GM23338 (cell line): ENCODE measurements at regions not wholly inside any gene's neighbourhood (a gene's known extent, or its start where the extent isn't known, plus 50 kb on each side); places are given as distances from the start of the nearest gene placed in this dataset.

Source experiments
- ATAC-seq: fragments of 200-7000 bp; cut with Tn5 transposase; 3 replicates; pipeline ENCODE4 v1.9.1; 2020
- DNase-seq: peaks from one replicate; pipeline ENCODE4 v3.0.0-alpha.2; 2015; ENCODE audit warnings: low spot score
- H2AFZ ChIP-seq: fragments of 200-600 bp; sonication (generic); 2 replicates; pipeline ENCODE4 v1.8.0; 2016; ENCODE audit warnings: antibody characterized with exemption, mild to moderate bottlenecking, moderate library complexity
- H3F3A ChIP-seq: fragments of 200-600 bp; sonication (generic); replicated peaks from 2 replicates; pipeline ENCODE4 v1.8.0; 2017; ENCODE audit warnings: antibody characterized with exemption, mixed run types, low read depth
- H3K27ac ChIP-seq: fragments of 200-600 bp; sonication (generic); 2 replicates; pipeline ENCODE4 v1.6.1; 2016; ENCODE audit warnings: low read depth
- H3K27me3 ChIP-seq: fragments of 200-600 bp; sonication (generic); 2 replicates; pipeline ENCODE4 v1.8.0; 2016; ENCODE audit warnings: mild to moderate bottlenecking, mixed run types, moderate library complexity; ENCODE audit not compliant: insufficient read depth
- H3K36me3 ChIP-seq: fragments of 200-600 bp; sonication (generic); 2 replicates; pipeline ENCODE4 v1.8.0; 2016; ENCODE audit warnings: mild to moderate bottlenecking; ENCODE audit not compliant: insufficient read depth
- H3K4me1 ChIP-seq: fragments of 200-600 bp; sonication (generic); 2 replicates; pipeline ENCODE4 v1.8.0; 2016; ENCODE audit warnings: mild to moderate bottlenecking, moderate library complexity; ENCODE audit not compliant: insufficient read depth
- H3K4me2 ChIP-seq: fragments of 200-600 bp; sonication (generic); 2 replicates; pipeline ENCODE4 v1.7.1; 2017; ENCODE audit warnings: mixed run types
- H3K4me3 ChIP-seq: fragments of 200-600 bp; sonication (generic); 2 replicates; pipeline ENCODE4 v1.6.1; 2016; ENCODE audit warnings: mixed run types
- H3K79me2 ChIP-seq: fragments of 200-600 bp; sonication (generic); replicated peaks from 2 replicates; pipeline ENCODE4 v1.8.0; 2017; ENCODE audit warnings: mild to moderate bottlenecking; ENCODE audit not compliant: insufficient read depth
- H3K9me2 ChIP-seq: fragments of 200-600 bp; sonication (generic); 2 replicates; pipeline ENCODE4 v1.8.0; 2017; ENCODE audit not compliant: insufficient read depth
- H4K20me1 ChIP-seq: fragments of 200-600 bp; sonication (generic); replicated peaks from 2 replicates; pipeline ENCODE4 v1.8.0; 2017; ENCODE audit warnings: mild to moderate bottlenecking; ENCODE audit not compliant: insufficient read depth
- H3K27ac Mint-ChIP-seq: 2 replicates; pipeline ENCODE4 v1.8.0; 2020; ENCODE audit warnings: inconsistent platforms, mild to moderate bottlenecking, moderate library complexity, mixed read lengths
- H3K27me3 Mint-ChIP-seq: 3 replicates; pipeline ENCODE4 v1.8.0; 2022; ENCODE audit warnings: low read depth, mild to moderate bottlenecking, moderate library complexity, mixed read lengths, inconsistent platforms; ENCODE audit not compliant: insufficient read depth, poor library complexity
- H3K36me3 Mint-ChIP-seq: 3 replicates; pipeline ENCODE4 v1.8.0; 2021; ENCODE audit warnings: low read depth, mild to moderate bottlenecking, inconsistent platforms, moderate library complexity, mixed read lengths
- H3K4me1 Mint-ChIP-seq: 3 replicates; pipeline ENCODE4 v1.8.0; 2020; ENCODE audit warnings: mild to moderate bottlenecking, inconsistent platforms, mixed read lengths
- H3K4me3 Mint-ChIP-seq: 3 replicates; pipeline ENCODE4 v1.8.0; 2021; ENCODE audit warnings: moderate library complexity, mild to moderate bottlenecking, inconsistent platforms, mixed read lengths
- H3K9me3 Mint-ChIP-seq: 3 replicates; pipeline ENCODE4 v1.8.0; 2020; ENCODE audit warnings: moderate library complexity, mild to moderate bottlenecking, inconsistent platforms, mixed read lengths
- CTCF ChIP-seq, 2 experiments: fragments of 200-600 bp in 1 of 2; sonication (generic) in 1 of 2; conservative IDR thresholded peaks; 2 replicates each; pipeline versions ENCODE4 v1.5.1 to v1.6.1; 2016 to 2017; ENCODE audit warnings: antibody characterized with exemption in 2 of 2, low read depth in 2 of 2, mild to moderate bottlenecking in 2 of 2, moderate library complexity in 1 of 2
- EZH2phosphoT487 ChIP-seq: fragments of 200-600 bp; sonication (generic); IDR thresholded peaks from one replicate; pipeline ENCODE4 v1.8.1; 2018; ENCODE audit warnings: antibody characterized with exemption; ENCODE audit not compliant: unreplicated experiment
- JUNB ChIP-seq: IDR thresholded peaks from one replicate; pipeline ENCODE4 v1.6.1; 2016; ENCODE audit warnings: antibody characterized with exemption; ENCODE audit not compliant: unreplicated experiment
- POLR2AphosphoS5 ChIP-seq: IDR thresholded peaks from 2 replicates; pipeline ENCODE4 v1.6.1; 2016; ENCODE audit warnings: antibody characterized with exemption, low read depth
- ZNF114 ChIP-seq: fragments of 250-450 bp; sonication (Bioruptor Pico); IDR thresholded peaks from 2 replicates; pipeline ENCODE4 v1.5.0; 2020; ENCODE audit warnings: mild to moderate bottlenecking, moderate library complexity
- ZNF331 ChIP-seq: fragments of 250-450 bp; sonication (Bioruptor Pico); IDR thresholded peaks from 2 replicates; pipeline ENCODE4 v1.5.0; 2020; ENCODE audit warnings: low read depth, mild to moderate bottlenecking, moderate library complexity
- ZNF462 ChIP-seq: fragments of 250-450 bp; sonication (Bioruptor Pico); IDR thresholded peaks from 2 replicates; pipeline ENCODE4 v1.5.0; 2020; ENCODE audit warnings: mild to moderate bottlenecking, moderate library complexity

DNA sequence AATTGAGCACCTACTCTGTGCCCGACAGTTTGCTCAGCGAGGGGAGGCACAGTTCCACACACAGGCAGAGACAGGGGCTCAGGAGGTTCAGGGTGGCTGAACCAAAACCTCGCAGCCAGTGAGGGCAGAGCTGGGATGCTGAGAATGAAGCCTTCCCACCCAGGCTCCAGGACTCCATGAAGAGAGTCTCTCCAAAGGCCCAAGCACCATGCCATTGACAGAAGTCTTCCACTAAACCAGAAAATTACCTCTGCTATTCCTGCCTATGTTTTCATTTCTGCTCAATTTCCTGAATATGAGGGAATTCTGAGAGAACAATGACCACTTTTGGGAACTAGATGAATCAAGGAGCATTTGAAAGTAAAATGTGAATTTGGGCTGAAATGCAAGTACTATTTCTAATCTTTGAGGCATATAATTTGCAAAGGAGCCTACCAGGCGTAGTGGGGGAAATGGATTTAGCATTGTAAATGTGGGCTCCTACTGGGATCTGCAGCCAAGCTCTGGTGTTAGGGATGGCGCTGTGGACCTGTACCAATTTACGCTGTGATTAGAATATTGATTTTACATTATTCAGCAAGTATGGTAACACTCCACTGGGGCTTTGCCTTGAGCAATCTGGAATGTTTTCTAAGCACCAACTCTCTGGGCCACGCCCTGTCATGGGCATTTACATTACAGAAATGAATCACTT, 91.9 kb downstream of the DRD1 start:
- Histone ChIP-seq H2AFZ (no peak overlapping the region), H3K4me3 (no peak overlapping the region), H3K79me2 (no peaks in the 10 kb centered on the region), H3K9me2 (0 out of 2 replicates have a peak, but pooled peaks cover 9% of the 10 kb centered on the region), H3K27ac (no peak overlapping the region), H3F3A (no peaks in the 10 kb centered on the region), H3K27me3 (no peaks in the 10 kb centered on the region), H4K20me1 (no peaks in the 10 kb centered on the region), H3K4me2 (peak overlapping the region; percentile 67), H3K36me3 (no peaks in the 10 kb centered on the region), H3K4me1 (peaks cover 12% of the 10 kb centered on the region; the same call in 1 of the 2 replicates)
- Mint-ChIP-seq H3K4me3 (no peak overlapping the region), H3K27me3 (peaks cover 8% of the 10 kb centered on the region), H3K36me3 (no peaks in the 10 kb centered on the region), H3K4me1 (peaks cover 41% of the 10 kb centered on the region), H3K27ac (no peak overlapping the region), H3K9me3 (no peaks in the 10 kb centered on the region; the same call in 2 of the 3 replicates)
- TF ChIP-seq ZNF462 (no peak), ZNF331 (no peak), JUNB (no peak), ZNF114 (no peak), POLR2AphosphoS5 (no peak)
- ATAC-seq (no peak), DNase-seq (no peak)

DNA sequence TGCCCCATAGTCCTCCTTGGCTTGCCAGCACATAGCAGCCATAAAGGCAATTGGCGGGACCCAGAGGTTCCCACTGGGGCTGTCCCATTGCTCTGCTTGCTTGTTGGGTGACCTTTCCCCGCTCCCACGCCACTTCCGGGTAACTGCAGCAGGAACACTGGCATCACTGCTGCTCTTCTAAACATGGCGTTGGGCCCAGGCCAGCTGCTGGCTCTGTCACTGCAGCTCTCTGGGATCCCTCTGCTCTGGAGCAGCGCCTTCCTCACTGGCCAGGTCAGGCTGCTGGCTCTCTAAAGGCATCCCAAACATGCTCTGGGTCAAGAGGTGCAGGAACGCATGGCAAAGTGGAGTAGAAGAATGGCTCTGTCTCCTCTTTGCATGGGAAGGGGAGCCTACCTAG, 92.9 kb downstream of the DRD1 start:
- H3K36me3 Mint-ChIP-seq: no peaks in the 10 kb centered on the region
- Histone ChIP-seq H2AFZ (no peak overlapping the region), H4K20me1 (no peaks in the 10 kb centered on the region), H3K79me2 (no peaks in the 10 kb centered on the region), H3K27ac (no peak overlapping the region), H3F3A (no peaks in the 10 kb centered on the region), H3K4me2 (no peak overlapping the region), H3K9me2 (0 out of 2 replicates have a peak, but pooled peaks cover 9% of the 10 kb centered on the region), H3K4me1 (peaks cover 15% of the 10 kb centered on the region; the same call in 1 of the 2 replicates), H3K4me3 (no peak overlapping the region), H3K36me3 (no peaks in the 10 kb centered on the region), H3K27me3 (no peaks in the 10 kb centered on the region)
- ATAC-seq (no peak), DNase-seq (no peak)
- no peak overlapping the region for H3K4me3 Mint-ChIP-seq
- peaks cover 42% of the 10 kb centered on the region for H3K4me1 Mint-ChIP-seq
- H3K27me3 Mint-ChIP-seq: peaks cover 5% of the 10 kb centered on the region
- H3K9me3 Mint-ChIP-seq: no peaks in the 10 kb centered on the region; the same call in 2 of the 3 replicates
- H3K27ac Mint-ChIP-seq: no peak overlapping the region
- TF ChIP-seq JUNB (no peak), CTCF (conservative IDR thresholded peaks at IDR 0.05; ENCODE audit: low read depth in 2 of 2) (no peak), EZH2phosphoT487 (no peak)
